ENCODE measurements at regions not wholly inside any gene's neighbourhood (a gene's known extent, or its start where the extent isn't known, plus 50 kb on each side); places are given as distances from the start of the nearest gene placed in this dataset.

DNA sequence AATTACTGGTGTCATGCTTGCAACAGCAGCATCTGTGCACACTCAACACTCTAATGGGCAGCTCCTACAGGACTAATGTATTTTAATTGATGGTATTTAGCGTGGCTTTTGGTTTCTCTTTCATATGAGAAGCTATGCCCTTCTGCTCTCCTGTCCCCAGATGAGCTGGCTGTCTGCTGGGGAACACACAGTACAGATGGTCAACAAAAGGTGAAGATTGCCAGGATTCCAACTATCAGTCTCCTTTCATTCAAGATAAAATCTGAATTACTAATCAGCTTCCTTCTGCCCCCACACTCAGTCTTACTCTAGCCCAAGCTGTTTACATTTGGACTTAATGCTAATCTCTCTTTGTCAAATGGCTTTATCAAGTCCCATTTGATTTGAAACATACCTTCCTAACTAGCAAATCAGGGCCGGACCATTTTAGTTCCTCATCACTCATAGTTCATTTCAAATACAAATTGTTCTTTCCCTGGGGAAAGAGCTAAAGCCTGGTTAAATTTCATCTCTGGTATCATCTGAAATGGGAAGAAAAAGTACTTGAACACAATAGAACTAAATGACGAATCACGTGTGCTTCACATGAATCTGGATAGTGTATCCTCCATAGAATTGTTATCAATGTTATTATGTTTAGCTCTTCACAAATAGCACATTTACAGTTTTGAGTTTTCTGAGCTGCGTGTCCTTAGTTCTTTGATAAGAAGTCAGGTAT is 988.0 kb downstream of the PCDH17 start:
- no peaks in the 10 kb centered on the region for H3K27me3 Mint-ChIP-seq (ENCODE audit: unreplicated experiment)
- H3K27ac Mint-ChIP-seq (ENCODE audit: unreplicated experiment) = no peak overlapping the region
- intact Hi-C loops (cut with micrococcal nuclease; ENCODE audit: unreplicated experiment) = no loop called here
- no peaks in the 10 kb centered on the region for H3K4me1 Mint-ChIP-seq (ENCODE audit: low read depth, unreplicated experiment)
- TF ChIP-seq, protein P1, sequence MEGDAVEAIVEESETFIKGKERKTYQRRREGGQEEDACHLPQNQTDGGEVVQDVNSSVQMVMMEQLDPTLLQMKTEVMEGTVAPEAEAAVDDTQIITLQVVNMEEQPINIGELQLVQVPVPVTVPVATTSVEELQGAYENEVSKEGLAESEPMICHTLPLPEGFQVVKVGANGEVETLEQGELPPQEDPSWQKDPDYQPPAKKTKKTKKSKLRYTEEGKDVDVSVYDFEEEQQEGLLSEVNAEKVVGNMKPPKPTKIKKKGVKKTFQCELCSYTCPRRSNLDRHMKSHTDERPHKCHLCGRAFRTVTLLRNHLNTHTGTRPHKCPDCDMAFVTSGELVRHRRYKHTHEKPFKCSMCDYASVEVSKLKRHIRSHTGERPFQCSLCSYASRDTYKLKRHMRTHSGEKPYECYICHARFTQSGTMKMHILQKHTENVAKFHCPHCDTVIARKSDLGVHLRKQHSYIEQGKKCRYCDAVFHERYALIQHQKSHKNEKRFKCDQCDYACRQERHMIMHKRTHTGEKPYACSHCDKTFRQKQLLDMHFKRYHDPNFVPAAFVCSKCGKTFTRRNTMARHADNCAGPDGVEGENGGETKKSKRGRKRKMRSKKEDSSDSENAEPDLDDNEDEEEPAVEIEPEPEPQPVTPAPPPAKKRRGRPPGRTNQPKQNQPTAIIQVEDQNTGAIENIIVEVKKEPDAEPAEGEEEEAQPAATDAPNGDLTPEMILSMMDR (IDR thresholded peaks at IDR 0.05; ENCODE audit: unreplicated experiment) = no peak
- CTCF ChIA-PET = no interaction called here
- no peak overlapping the region for H3K4me3 Mint-ChIP-seq (ENCODE audit: low read depth, unreplicated experiment)
- no peaks in the 10 kb centered on the region for H3K9me3 Mint-ChIP-seq (ENCODE audit: low read depth, unreplicated experiment)
- no peak for DNase-seq
- BruUV-seq (replicated peaks) = no TSS peak
- no peaks in the 10 kb centered on the region for H3K36me3 Mint-ChIP-seq (ENCODE audit: insufficient read depth, unreplicated experiment)

DNA sequence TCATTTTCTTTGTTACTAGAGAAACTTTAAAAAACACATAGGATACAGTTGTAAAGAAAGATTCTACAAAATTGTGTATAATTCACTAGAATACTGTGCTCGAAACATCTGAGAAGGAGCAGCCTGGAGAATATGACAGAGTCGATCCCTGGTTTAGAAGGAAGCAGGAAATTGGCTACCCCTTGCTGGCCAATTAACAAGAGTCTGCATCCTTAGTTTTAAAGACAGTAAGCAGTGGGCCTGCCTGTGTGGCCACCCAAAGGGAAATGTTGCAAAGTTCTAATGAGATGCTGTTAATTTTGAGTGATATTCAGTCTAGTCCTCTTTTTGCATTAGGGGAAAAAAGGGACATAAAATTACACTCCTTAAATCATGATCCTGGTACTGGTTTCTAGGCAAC is 988.6 kb downstream of the PCDH17 start:
- intact Hi-C loops (cut with micrococcal nuclease; ENCODE audit: unreplicated experiment) = no loop called here
- no TSS peak for BruUV-seq (replicated peaks)
- DNase-seq = no peak
- H3K9me3 Mint-ChIP-seq (ENCODE audit: low read depth, unreplicated experiment) = no peaks in the 10 kb centered on the region
- H3K27ac Mint-ChIP-seq (ENCODE audit: unreplicated experiment) = no peak overlapping the region
- TF ChIP-seq, protein P1 (IDR thresholded peaks at IDR 0.05; ENCODE audit: unreplicated experiment) = no peak
- no peak overlapping the region for H3K4me3 Mint-ChIP-seq (ENCODE audit: low read depth, unreplicated experiment)
- H3K27me3 Mint-ChIP-seq (ENCODE audit: unreplicated experiment) = no peaks in the 10 kb centered on the region
- CTCF ChIA-PET = no interaction called here
- H3K36me3 Mint-ChIP-seq (ENCODE audit: insufficient read depth, unreplicated experiment) = no peaks in the 10 kb centered on the region
- no peaks in the 10 kb centered on the region for H3K4me1 Mint-ChIP-seq (ENCODE audit: low read depth, unreplicated experiment)

DNA sequence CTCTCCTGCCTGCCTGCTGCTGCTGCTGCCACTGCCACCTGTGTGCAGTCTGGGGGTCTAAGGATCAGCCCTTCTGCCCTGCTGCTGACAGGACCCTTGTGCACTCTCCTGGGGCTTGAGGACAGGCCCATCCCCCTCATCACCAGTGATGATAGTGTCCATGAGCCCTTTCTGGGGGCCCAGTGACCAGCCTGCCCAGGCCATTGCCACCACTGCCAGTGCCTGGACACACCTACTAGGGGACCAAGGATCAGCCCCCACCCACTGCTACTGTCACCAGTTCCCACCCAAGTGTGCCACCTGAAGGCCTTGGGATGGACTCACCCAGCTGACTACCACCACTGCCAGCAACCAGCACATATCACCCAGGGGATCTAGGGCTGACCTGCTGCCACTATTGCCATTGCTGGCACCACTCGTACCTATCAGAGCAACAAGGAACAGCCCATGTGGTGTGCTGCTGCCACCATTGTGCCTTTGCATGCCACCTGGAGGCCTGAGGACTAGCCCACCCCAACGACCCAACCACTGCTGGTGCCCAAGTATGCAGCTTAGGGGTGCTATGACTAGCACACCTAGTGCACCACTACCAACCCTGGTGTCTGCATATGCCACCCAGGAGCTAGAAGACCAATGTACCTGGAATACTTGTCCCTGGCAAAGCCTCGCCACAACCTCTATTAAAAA is 994.3 kb downstream of the PCDH17 start:
- H3K36me3 Mint-ChIP-seq (ENCODE audit: insufficient read depth, unreplicated experiment) = no peaks in the 10 kb centered on the region
- intact Hi-C loops (cut with micrococcal nuclease; ENCODE audit: unreplicated experiment) = no loop called here
- no peak overlapping the region for H3K27ac Mint-ChIP-seq (ENCODE audit: unreplicated experiment)
- BruUV-seq (replicated peaks) = no TSS peak
- H3K4me1 Mint-ChIP-seq (ENCODE audit: low read depth, unreplicated experiment) = no peaks in the 10 kb centered on the region
- no peaks in the 10 kb centered on the region for H3K27me3 Mint-ChIP-seq (ENCODE audit: unreplicated experiment)
- no peaks in the 10 kb centered on the region for H3K9me3 Mint-ChIP-seq (ENCODE audit: low read depth, unreplicated experiment)
- no peak for DNase-seq
- CTCF ChIA-PET = no interaction called here
- TF ChIP-seq, protein P1 (IDR thresholded peaks at IDR 0.05; ENCODE audit: unreplicated experiment) = no peak
- no peak overlapping the region for H3K4me3 Mint-ChIP-seq (ENCODE audit: low read depth, unreplicated experiment)

DNA sequence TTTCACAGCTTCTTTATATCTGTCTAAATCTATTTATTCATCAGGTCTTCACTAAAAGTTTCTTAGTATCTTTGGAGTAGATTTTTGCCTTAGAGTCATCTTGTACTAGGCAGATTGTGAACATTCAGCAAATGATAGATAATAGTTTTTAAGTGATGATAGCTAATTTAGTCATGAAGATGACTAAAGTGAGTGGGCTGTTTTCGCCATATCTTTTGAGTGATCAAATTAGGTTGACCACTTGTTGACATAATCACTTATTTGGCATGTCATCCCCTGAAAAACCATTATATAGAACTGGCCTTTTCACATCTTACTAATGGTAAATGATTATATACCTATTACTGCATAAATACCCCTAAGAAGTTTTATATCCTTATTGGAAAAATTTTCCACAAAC is 999.2 kb downstream of the PCDH17 start:
- DNase-seq = no peak
- Mint-ChIP-seq H3K9me3 (ENCODE audit: low read depth, unreplicated experiment) (no peaks in the 10 kb centered on the region), H3K27ac (ENCODE audit: unreplicated experiment) (no peak overlapping the region), H3K36me3 (ENCODE audit: insufficient read depth, unreplicated experiment) (no peaks in the 10 kb centered on the region), H3K4me3 (ENCODE audit: low read depth, unreplicated experiment) (no peak overlapping the region), H3K27me3 (ENCODE audit: unreplicated experiment) (no peaks in the 10 kb centered on the region), H3K4me1 (ENCODE audit: low read depth, unreplicated experiment) (no peaks in the 10 kb centered on the region)
- TF ChIP-seq, protein P1 (IDR thresholded peaks at IDR 0.05; ENCODE audit: unreplicated experiment) = no peak
- intact Hi-C loops (cut with micrococcal nuclease; ENCODE audit: unreplicated experiment) = no loop called here
- BruUV-seq (replicated peaks) = no TSS peak
- CTCF ChIA-PET = no interaction called here
